Activated B cell treated with CpG ODN at 0.5 μM for 24 hours (primary cell): ENCODE measurements at regions not wholly inside any gene's neighbourhood (a gene's known extent, or its start where the extent isn't known, plus 50 kb on each side); places are given as distances from the start of the nearest gene placed in this dataset.
"Not testable (repeated sequence)": the region's sequence is repeated elsewhere in the genome, so short reads cannot be mapped to it uniquely, and the experiment has no call there.

ENCODE experiments used
- ATAC-seq: fragments of 200-7000 bp; cut with Tn5 transposase; one replicate; pipeline ENCODE4 v1.10.0; 2021; ENCODE audit warnings: low read depth, mild to moderate bottlenecking, moderate library complexity
- CTCF ChIA-PET: fragments of 350-600 bp; sonication (Branson Sonifier 250); formaldehyde crosslinking; loops from one replicate; lab custom pipeline; 2021; ENCODE audit warnings: antibody characterized with exemption; lab: Charles Lee
- POLR2A ChIA-PET: fragments of 350-600 bp; sonication (Branson Sonifier 250); formaldehyde crosslinking; loops from one replicate; lab custom pipeline; 2021; ENCODE audit warnings: antibody characterized with exemption; lab: Charles Lee
- DNase-seq: peaks from one replicate; pipeline ENCODE4 v3.0.0; 2022
- H3K27ac Mint-ChIP-seq: one replicate; pipeline ENCODE4 v1.8.0; 2020; ENCODE audit warnings: mixed read lengths
- H3K27me3 Mint-ChIP-seq: one replicate; pipeline ENCODE4 v1.8.0; 2021; ENCODE audit warnings: mixed read lengths
- H3K36me3 Mint-ChIP-seq: one replicate; pipeline ENCODE4 v1.8.0; 2021; ENCODE audit warnings: low read depth, mixed read lengths
- H3K4me1 Mint-ChIP-seq: one replicate; pipeline ENCODE4 v1.8.0; 2021; ENCODE audit warnings: mixed read lengths
- H3K4me3 Mint-ChIP-seq: one replicate; pipeline ENCODE4 v1.8.0; 2020; ENCODE audit warnings: mild to moderate bottlenecking, mixed read lengths
- H3K9me3 Mint-ChIP-seq: one replicate; pipeline ENCODE4 v1.8.0; 2020; ENCODE audit warnings: mixed read lengths
- intact Hi-C: fragments of 100-400 bp; cut with micrococcal nuclease; formaldehyde crosslinking; loops from one replicate; pipeline ENCODE4 v1.15.1; 2024
- TF ChIP-seq, protein P1 (sequence below): fragments of 200-600 bp; IDR thresholded peaks from one replicate; pipeline ENCODE4 v1.8.0; 2022; ENCODE audit warnings: antibody characterized with exemption, mild to moderate bottlenecking

DNA sequence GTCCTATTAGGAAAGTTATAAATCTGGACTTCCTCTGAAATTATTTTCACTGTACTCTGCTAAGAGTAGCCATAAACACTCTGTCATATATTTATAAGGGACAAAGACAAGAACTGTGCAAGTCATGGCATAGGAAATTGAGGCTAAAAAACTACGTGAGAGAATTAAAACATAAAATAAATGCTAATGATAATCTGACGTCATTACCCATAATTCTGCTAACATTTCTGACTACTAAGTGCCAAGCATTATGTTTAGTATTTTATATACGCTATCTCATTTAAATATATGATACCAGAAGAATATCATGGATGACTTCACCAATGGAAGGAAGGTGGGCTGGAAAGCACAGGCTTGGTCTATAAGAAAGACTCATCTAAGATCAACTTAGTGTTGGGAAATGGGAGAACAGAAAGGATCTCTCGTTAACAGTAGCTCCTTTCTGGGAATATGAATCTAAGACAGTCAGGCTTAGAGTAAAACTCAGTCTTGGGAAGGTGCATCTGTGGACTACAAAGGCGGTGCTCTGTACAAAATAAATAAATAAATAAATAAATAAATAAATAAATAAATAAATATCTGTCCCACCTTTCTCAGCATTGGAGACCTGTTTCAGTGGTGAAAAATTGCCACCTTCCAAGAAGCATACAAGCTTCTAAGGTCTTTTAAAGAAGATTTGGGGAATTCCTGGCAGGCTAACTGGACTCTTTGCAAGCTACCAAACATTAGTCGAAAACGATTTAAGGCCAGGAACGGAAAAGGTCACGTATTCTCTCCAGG lies 267.4 kb downstream of the CGGBP1 start:
- ATAC-seq (no peak), DNase-seq (no peak)
- ChIA-PET POLR2A (no interaction called here), CTCF (no interaction called here)
- peaks cover 26% of the 10 kb centered on the region for H3K4me1 Mint-ChIP-seq
- H3K4me3 Mint-ChIP-seq, result no peak overlapping the region
- intact Hi-C loops, result loop anchor here (5.0 kb wide), 1 partner anchor 211 kb away; no protein-coding TSS in a partner anchor
- TF ChIP-seq, protein P1, sequence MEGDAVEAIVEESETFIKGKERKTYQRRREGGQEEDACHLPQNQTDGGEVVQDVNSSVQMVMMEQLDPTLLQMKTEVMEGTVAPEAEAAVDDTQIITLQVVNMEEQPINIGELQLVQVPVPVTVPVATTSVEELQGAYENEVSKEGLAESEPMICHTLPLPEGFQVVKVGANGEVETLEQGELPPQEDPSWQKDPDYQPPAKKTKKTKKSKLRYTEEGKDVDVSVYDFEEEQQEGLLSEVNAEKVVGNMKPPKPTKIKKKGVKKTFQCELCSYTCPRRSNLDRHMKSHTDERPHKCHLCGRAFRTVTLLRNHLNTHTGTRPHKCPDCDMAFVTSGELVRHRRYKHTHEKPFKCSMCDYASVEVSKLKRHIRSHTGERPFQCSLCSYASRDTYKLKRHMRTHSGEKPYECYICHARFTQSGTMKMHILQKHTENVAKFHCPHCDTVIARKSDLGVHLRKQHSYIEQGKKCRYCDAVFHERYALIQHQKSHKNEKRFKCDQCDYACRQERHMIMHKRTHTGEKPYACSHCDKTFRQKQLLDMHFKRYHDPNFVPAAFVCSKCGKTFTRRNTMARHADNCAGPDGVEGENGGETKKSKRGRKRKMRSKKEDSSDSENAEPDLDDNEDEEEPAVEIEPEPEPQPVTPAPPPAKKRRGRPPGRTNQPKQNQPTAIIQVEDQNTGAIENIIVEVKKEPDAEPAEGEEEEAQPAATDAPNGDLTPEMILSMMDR, result no peak
- H3K9me3 Mint-ChIP-seq, result no peaks in the 10 kb centered on the region
- no peaks in the 10 kb centered on the region for H3K36me3 Mint-ChIP-seq
- H3K27ac Mint-ChIP-seq, result no peak overlapping the region
- peaks cover 33% of the 10 kb centered on the region for H3K27me3 Mint-ChIP-seq

DNA sequence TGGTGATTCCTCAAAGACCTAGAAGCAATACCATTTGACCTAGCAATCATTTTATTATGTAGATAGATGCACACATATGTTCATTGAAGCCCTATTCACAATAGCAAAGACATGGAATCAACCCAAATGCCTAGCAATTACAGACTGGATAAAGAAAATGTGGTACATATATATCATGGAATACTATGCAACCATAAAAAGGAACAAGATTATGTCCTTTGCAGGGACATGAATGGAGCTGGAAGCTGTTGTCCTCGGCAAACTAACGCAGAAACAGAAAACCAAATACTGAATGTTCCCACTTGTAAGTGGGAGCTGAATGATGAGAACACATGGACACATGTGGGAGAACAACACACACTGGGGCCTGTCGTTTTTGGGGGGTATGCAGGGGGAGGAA lies 269.8 kb downstream of the CGGBP1 start:
- CTCF ChIA-PET, DNase-seq, ATAC-seq, H3K27ac Mint-ChIP-seq, H3K4me3 Mint-ChIP-seq, POLR2A ChIA-PET, H3K9me3 Mint-ChIP-seq, intact Hi-C loops, H3K36me3 Mint-ChIP-seq: not testable (repeated sequence)
- H3K4me1 Mint-ChIP-seq, result peaks cover 19% of the 10 kb centered on the region
- peaks cover 27% of the 10 kb centered on the region for H3K27me3 Mint-ChIP-seq

DNA sequence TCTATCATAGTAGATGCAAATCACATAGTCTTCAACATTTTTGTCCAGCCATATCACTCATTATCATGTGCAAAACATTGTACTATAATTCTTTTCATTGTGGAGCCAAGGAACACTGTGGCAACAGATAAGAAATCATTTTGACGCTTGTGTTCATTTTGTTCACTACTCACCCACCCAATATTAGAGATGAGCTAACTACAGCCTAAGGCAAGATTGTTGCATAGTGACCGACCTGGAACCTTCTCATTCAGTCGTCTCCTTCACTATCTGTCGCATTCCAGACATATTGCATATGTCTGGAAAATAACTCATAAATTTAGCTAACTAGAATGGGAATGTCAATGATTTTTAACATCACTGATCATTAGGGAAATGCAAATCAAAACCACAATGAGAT lies 270.3 kb downstream of the CGGBP1 start:
- H3K4me1 Mint-ChIP-seq, result peaks cover 15% of the 10 kb centered on the region
- no peaks in the 10 kb centered on the region for H3K9me3 Mint-ChIP-seq
- TF ChIP-seq, protein P1, result no peak
- H3K4me3 Mint-ChIP-seq, result no peak overlapping the region
- DNase-seq (no peak), ATAC-seq (no peak)
- no peak overlapping the region for H3K27ac Mint-ChIP-seq
- peaks cover 25% of the 10 kb centered on the region for H3K27me3 Mint-ChIP-seq
- H3K36me3 Mint-ChIP-seq, result no peaks in the 10 kb centered on the region
- CTCF ChIA-PET, result no interaction called here
- intact Hi-C loops, result no loop called here
- POLR2A ChIA-PET, result no interaction called here

DNA sequence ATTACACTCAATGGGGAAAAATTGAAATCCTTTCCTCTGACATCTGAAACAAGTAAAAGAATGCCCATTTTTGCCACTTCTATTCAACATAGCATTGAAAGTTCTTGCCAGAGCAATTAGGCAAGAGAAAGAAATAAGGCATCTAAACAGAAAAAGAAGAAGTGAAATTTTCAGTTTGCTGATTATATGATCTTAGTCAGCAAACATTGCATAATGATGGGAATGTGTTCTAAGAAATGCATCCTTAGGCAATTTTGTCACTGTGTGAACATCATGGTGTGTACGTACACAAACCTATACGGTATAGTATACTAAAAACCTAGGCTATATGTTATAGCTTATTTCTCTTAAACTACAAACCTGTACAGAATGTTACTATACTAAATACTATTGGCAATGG lies 278.0 kb downstream of the CGGBP1 start:
- CTCF ChIA-PET, result no interaction called here
- no peak overlapping the region for H3K4me3 Mint-ChIP-seq
- H3K36me3 Mint-ChIP-seq, result no peaks in the 10 kb centered on the region
- DNase-seq, result no peak
- POLR2A ChIA-PET, result no interaction called here
- intact Hi-C loops, result no loop called here
- H3K27ac Mint-ChIP-seq, result no peak overlapping the region
- H3K9me3 Mint-ChIP-seq, result peaks cover 6% of the 10 kb centered on the region
- H3K27me3 Mint-ChIP-seq, result peaks cover 16% of the 10 kb centered on the region
- TF ChIP-seq, protein P1, result no peak
- ATAC-seq, result no peak
- H3K4me1 Mint-ChIP-seq, result no peaks in the 10 kb centered on the region

DNA sequence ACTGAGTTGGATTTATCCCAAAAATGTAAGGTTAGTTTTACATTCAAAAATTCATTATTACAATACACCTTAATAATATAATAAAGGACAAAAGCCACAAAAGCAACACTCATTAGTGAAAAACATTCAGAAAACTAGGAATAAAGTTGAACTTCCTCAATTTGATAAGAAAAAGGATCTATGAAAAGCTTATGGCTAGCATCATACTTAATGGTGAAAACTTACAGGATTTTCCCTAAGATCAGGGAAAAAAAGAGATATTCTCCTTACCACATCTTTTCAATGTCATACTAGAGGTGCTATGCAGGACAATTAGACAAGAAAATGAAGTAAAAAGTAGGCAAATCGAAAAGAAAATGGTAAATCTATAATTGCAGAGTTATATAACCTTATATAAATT lies 279.9 kb downstream of the CGGBP1 start:
- H3K4me1 Mint-ChIP-seq, result no peaks in the 10 kb centered on the region

More for the DNA sequence above, 279.9 kb downstream of the CGGBP1 start:
- ChIA-PET POLR2A (no interaction called here), CTCF (no interaction called here)
- Mint-ChIP-seq H3K4me3 (no peak overlapping the region), H3K27ac (no peak overlapping the region), H3K9me3 (peaks cover 6% of the 10 kb centered on the region), H3K27me3 (peaks cover 18% of the 10 kb centered on the region), H3K36me3 (no peaks in the 10 kb centered on the region)
- intact Hi-C loops, result no loop called here
- ATAC-seq (no peak), DNase-seq (no peak)
- TF ChIP-seq, protein P1, result no peak
